GM12872 (cell line): ENCODE measurements at regions not wholly inside any gene's neighbourhood (a gene's known extent, or its start where the extent isn't known, plus 50 kb on each side); places are given as distances from the start of the nearest gene placed in this dataset.

Experiments used
- TF ChIP-seq, protein P1 (sequence below): IDR thresholded peaks from 3 replicates; pipeline ENCODE4 v1.5.1; 2011; ENCODE audit warnings: low read depth, mild to moderate bottlenecking, low read length, moderate library complexity; ENCODE audit not compliant: insufficient read depth

- TF ChIP-seq, protein P1, sequence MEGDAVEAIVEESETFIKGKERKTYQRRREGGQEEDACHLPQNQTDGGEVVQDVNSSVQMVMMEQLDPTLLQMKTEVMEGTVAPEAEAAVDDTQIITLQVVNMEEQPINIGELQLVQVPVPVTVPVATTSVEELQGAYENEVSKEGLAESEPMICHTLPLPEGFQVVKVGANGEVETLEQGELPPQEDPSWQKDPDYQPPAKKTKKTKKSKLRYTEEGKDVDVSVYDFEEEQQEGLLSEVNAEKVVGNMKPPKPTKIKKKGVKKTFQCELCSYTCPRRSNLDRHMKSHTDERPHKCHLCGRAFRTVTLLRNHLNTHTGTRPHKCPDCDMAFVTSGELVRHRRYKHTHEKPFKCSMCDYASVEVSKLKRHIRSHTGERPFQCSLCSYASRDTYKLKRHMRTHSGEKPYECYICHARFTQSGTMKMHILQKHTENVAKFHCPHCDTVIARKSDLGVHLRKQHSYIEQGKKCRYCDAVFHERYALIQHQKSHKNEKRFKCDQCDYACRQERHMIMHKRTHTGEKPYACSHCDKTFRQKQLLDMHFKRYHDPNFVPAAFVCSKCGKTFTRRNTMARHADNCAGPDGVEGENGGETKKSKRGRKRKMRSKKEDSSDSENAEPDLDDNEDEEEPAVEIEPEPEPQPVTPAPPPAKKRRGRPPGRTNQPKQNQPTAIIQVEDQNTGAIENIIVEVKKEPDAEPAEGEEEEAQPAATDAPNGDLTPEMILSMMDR = no peak
Measured at GRCh38 chr3:163368168-163368567, 1710.1 kb downstream of the SI start.

DNA sequence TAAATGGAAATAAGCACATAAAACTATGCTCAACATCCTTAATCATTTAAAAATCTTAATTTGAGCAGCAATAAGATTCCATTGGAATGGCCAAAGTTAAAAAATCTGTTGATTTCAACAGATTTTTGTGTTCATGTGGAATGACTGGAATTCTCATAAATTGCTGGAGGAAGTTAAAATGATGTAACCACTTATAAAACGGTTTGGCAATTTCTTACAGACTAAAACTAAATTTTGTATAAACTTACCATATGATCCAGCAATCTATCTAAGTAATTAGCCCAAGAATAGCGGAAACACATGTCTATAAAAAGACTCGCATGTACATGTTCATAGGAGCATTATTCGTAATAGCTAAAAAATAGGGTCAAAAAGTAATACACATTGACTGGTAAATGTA, 1713.6 kb downstream of the SI start:
- TF ChIP-seq, protein P1 = no peak

DNA sequence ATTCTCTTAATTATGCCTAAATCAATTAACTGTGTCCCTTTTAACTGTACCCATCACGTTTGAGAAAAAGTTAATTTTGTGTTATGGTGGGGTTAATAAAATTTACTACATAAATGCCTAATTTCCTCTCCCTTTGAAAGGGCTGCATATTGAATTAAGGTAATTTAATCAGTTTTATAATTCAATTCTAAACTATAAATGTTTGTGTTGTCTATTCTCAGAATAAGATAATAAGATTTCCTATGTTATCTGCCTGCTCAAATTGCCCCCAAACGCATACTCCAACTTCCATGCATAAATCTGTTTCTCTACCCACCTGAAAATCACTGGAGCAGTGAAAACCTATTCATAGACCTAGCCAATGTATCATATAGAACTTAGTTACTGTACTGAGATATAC, 1716.1 kb downstream of the SI start:
- TF ChIP-seq, protein P1 = no peak

DNA sequence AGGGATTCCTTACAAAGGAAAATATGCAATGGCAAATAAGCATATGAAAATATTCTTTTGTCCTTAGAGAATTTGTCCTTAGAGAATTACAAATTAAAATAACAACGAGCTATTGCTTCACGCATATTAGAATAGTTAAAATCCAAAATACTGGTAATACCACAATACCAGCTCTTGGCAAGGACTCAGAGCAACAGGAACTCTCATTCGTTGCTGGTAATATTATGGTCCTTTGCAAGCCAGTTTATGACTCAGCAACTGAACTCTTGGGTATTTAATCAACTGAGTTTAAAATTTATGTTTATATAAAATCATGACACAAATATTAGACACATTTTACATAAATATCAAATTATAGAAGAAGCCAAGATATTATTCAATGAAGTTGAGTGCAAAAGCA, 1730.4 kb downstream of the SI start:
- TF ChIP-seq, protein P1 = no peak

GRCh38 chr3:163335429-163335828, 1742.9 kb downstream of the SI start:
- TF ChIP-seq, protein P1 = no peak

DNA sequence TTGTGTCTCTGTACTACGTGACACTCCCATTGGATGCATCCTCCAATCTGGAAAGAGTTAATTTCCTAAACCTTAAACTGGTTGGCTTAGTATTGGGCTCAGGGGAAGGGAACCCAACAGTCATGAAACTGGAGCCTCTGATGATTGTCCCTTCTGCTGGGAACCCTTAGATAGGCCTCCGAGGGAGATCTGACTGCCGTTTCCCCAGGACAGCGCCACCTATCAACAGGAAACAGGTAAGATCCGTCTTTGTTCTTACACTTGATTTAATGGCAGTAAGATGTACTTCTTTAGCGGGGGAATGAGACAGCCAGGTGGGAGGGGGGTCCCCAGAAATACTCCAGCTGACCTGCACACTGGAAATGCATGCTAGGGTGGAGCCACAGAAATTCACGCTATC, 1749.6 kb downstream of the SI start:
- TF ChIP-seq, protein P1 = no peak

DNA sequence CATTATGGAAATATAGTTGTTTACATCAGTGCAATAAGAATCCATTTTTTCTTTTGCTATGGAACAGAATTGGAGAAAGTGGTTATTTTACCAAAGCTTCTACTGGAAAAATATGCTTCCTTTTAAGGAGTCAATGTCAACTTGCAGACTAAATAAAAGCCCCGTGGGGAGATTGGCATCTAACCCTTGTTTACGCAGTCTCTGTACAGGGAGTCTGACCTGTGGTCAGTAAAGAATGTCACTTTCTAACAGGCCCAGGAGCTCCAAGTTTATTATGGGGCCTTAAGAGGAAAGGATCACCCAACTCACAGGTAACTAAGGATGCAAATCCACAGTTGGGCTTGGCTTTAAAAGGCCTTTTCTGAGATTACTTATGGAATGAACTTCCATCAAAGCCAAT, 1751.2 kb downstream of the SI start:
- TF ChIP-seq, protein P1 = no peak

DNA sequence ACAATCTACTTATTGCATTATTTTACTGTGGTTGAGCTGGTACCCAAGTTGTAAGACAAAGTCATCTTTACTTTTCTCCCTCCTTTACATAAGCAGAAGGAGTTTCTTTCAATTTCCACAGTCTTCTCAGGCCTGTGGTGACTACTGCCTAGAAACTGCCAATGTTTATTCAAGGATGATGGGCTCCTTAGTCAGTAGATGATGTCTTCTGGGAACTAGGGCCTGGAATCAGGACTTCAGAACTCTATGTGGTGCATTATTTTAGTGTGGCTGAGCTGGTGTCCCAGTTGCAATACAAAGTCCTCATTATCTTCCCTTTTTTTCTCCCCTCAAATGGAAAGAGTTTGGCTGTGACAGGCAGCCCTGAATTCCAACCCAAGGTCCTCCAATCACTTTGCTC, 1762.5 kb downstream of the SI start:
- TF ChIP-seq, protein P1 = no peak
